ENCODE measurements at regions not wholly inside any gene's neighbourhood (a gene's known extent, or its start where the extent isn't known, plus 50 kb on each side); places are given as distances from the start of the nearest gene placed in this dataset.

- no peak for DNase-seq
Measured at GRCh38 chr4:19379191-19379708, 872.5 kb upstream of the SLIT2 start.

GRCh38 chr4:19375931-19376330, 875.8 kb upstream of the SLIT2 start:
- DNase-seq, result no peak

- DNase-seq, result no peak
Measured at GRCh38 chr4:19375136-19375804, 876.4 kb upstream of the SLIT2 start.

- no peak for DNase-seq
Measured at GRCh38 chr4:19372390-19372789, 879.3 kb upstream of the SLIT2 start.

- no peak for DNase-seq
Measured at GRCh38 chr4:19368800-19369199, 882.9 kb upstream of the SLIT2 start.

GRCh38 chr4:19366916-19367315, 884.8 kb upstream of the SLIT2 start:
- DNase-seq, result no peak

- no peak for DNase-seq
Measured at GRCh38 chr4:19358015-19358414, 893.7 kb upstream of the SLIT2 start.

- no peak for DNase-seq
Measured at GRCh38 chr4:19349416-19349815, 902.3 kb upstream of the SLIT2 start.

- DNase-seq, result no peak
Measured at GRCh38 chr4:19348746-19349145, 903.0 kb upstream of the SLIT2 start.

- no peak for DNase-seq
Measured at GRCh38 chr4:19346636-19347035, 905.1 kb upstream of the SLIT2 start.

- DNase-seq, result no peak
Measured at GRCh38 chr4:19329631-19330030, 922.1 kb upstream of the SLIT2 start.

GRCh38 chr4:19329077-19329476, 922.6 kb upstream of the SLIT2 start:
- no peak for DNase-seq

GRCh38 chr4:19327364-19327763, 924.3 kb upstream of the SLIT2 start:
- no peak for DNase-seq

- no peak for DNase-seq
Measured at GRCh38 chr4:19324184-19324583, 927.5 kb upstream of the SLIT2 start.

- DNase-seq, result no peak
Measured at GRCh38 chr4:19319607-19320006, 932.1 kb upstream of the SLIT2 start.

GRCh38 chr4:19317377-19317776, 934.3 kb upstream of the SLIT2 start:
- DNase-seq, result no peak

- DNase-seq, result no peak
Measured at GRCh38 chr4:19314116-19314515, 937.6 kb upstream of the SLIT2 start.

- DNase-seq, result no peak
Measured at GRCh38 chr4:19309378-19309777, 942.3 kb upstream of the SLIT2 start.

- DNase-seq, result no peak
Measured at GRCh38 chr4:19304028-19304427, 947.7 kb upstream of the SLIT2 start.

- no peak for DNase-seq
Measured at GRCh38 chr4:19301527-19301926, 950.2 kb upstream of the SLIT2 start.

- DNase-seq, result no peak
Measured at GRCh38 chr4:19300213-19300612, 951.5 kb upstream of the SLIT2 start.

- no peak for DNase-seq
Measured at GRCh38 chr4:19298998-19299397, 952.7 kb upstream of the SLIT2 start.

GRCh38 chr4:19293781-19294180, 957.9 kb upstream of the SLIT2 start:
- DNase-seq, result no peak

GRCh38 chr4:19293080-19293479, 958.6 kb upstream of the SLIT2 start:
- no peak for DNase-seq

- no peak for DNase-seq
Measured at GRCh38 chr4:19286924-19287323, 964.8 kb upstream of the SLIT2 start.
